Fibroblast of the aortic adventitia (primary cell): ENCODE measurements at regions not wholly inside any gene's neighbourhood (a gene's known extent, or its start where the extent isn't known, plus 50 kb on each side); places are given as distances from the start of the nearest gene placed in this dataset.

Experiments used
- DNase-seq: peaks from one replicate; pipeline ENCODE4 v3.0.0-alpha.2; 2010; ENCODE audit warnings: low read depth
- H3K4me3 ChIP-seq: 2 replicates; pipeline ENCODE4 v1.5.1; 2011; ENCODE audit warnings: low read depth, mild to moderate bottlenecking, control low read depth, low read length, moderate library complexity
- TF ChIP-seq, protein P1 (sequence below): IDR thresholded peaks from 2 replicates; pipeline ENCODE4 v1.5.1; 2011; ENCODE audit warnings: mild to moderate bottlenecking, low read length, control low read depth, inconsistent platforms; ENCODE audit not compliant: insufficient read depth

- no peak overlapping the region for H3K4me3 ChIP-seq
- TF ChIP-seq, protein P1, sequence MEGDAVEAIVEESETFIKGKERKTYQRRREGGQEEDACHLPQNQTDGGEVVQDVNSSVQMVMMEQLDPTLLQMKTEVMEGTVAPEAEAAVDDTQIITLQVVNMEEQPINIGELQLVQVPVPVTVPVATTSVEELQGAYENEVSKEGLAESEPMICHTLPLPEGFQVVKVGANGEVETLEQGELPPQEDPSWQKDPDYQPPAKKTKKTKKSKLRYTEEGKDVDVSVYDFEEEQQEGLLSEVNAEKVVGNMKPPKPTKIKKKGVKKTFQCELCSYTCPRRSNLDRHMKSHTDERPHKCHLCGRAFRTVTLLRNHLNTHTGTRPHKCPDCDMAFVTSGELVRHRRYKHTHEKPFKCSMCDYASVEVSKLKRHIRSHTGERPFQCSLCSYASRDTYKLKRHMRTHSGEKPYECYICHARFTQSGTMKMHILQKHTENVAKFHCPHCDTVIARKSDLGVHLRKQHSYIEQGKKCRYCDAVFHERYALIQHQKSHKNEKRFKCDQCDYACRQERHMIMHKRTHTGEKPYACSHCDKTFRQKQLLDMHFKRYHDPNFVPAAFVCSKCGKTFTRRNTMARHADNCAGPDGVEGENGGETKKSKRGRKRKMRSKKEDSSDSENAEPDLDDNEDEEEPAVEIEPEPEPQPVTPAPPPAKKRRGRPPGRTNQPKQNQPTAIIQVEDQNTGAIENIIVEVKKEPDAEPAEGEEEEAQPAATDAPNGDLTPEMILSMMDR, result no peak
- DNase-seq, result no peak
These were observed 517.3 kb downstream of the TMA16 start for GRCh38 chr4:164011791-164012190.

- DNase-seq, result no peak
- TF ChIP-seq, protein P1, result no peak
- no peak overlapping the region for H3K4me3 ChIP-seq
These were observed 518.0 kb downstream of the TMA16 start for GRCh38 chr4:164012396-164013027.

DNA sequence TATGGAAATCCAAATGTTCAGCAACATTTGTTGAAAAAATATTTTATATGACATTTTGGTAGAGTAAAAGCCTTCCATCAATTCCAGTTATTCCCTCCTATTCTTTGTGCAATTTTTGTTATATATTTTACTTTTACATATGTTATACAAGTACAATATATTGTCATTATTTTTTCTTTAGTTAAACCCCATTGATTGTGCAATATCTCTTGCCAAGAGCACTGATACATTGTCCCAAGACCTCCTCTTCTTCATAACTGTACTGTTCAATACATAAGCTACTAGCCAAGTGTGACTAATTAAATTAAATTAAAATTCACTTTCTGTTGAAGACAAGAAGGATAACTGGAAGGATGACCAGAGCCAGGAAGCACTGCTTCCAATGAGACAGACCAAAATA is 527.5 kb downstream of the TMA16 start:
- no peak for DNase-seq
- TF ChIP-seq, protein P1, result no peak
- no peak overlapping the region for H3K4me3 ChIP-seq

DNA sequence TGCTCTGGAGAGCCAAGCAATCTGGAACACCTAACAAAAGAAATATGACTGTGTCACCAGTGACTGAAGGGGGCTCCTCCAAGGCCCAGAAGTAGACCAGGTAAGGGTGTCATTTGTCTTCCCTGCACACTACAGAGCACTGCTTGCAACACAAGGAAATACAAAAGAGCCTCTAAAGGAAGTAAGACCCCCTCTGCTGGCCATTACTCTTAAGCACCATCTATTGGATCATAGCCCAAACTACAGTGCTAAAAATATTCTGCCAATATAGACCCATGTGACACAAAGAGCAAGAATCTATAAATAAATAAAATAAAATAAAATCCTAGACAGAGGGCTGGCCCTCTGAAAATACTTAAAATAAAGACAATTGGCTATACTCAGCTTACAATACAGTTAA is 528.7 kb downstream of the TMA16 start:
- TF ChIP-seq, protein P1, result no peak
- no peak overlapping the region for H3K4me3 ChIP-seq
- no peak for DNase-seq

- no peak for DNase-seq
- no peak overlapping the region for H3K4me3 ChIP-seq
- TF ChIP-seq, protein P1, result no peak
These were observed 533.3 kb downstream of the TMA16 start for GRCh38 chr4:164027805-164028204.

GRCh38 chr4:164039482-164039881 is 545.0 kb downstream of the TMA16 start:
- DNase-seq, result no peak
- TF ChIP-seq, protein P1, result no peak
- no peak overlapping the region for H3K4me3 ChIP-seq
